GM12878 (cell line): ENCODE measurements at regions not wholly inside any gene's neighbourhood (a gene's known extent, or its start where the extent isn't known, plus 50 kb on each side); places are given as distances from the start of the nearest gene placed in this dataset.

Experiments
- ATAC-seq: fragments of 200-7000 bp; cut with Tn5 transposase; 3 replicates; pipeline ENCODE4 v1.9.1; 2020; ENCODE audit warnings: mild to moderate bottlenecking, moderate library complexity
- BruUV-seq: library from RNA; stranded (reverse); fragments of 400-500 nt; replicated peaks from 2 replicates; lab custom pipeline; 2021; lab: Mats Ljungman, UMichigan
- CTCF ChIA-PET: fragments of 300-600 bp; sonication (Branson Sonifier 250); formaldehyde crosslinking; extraction: SDS; loops from one replicate; lab custom pipeline; 2021; ENCODE audit warnings: inconsistent platforms; lab: Yijun Ruan, JAX
- POLR2A ChIA-PET: fragments of 350-600 bp; formaldehyde crosslinking; extraction: SDS; loops from one replicate; lab custom pipeline; 2021; ENCODE audit warnings: inconsistent platforms; lab: Charles Lee
- RAD21 ChIA-PET: fragments of 300-600 bp; sonication (Branson Sonifier 250); formaldehyde crosslinking; loops from one replicate; lab custom pipeline; 2023; ENCODE audit warnings: antibody characterized with exemption; ENCODE audit not compliant: unreplicated experiment; lab: Charles Lee
- SMC1A ChIA-PET: fragments of 300-600 bp; sonication (Branson Sonifier 250); formaldehyde crosslinking; loops from one replicate; lab custom pipeline; 2023; ENCODE audit not compliant: unreplicated experiment, uncharacterized antibody; lab: Charles Lee
- DNase-seq: peaks from one replicate; pipeline ENCODE4 v3.0.0-alpha.2; 2011; ENCODE audit warnings: low read depth, low spot score
- FAIRE-seq: peaks from 3 replicates; lab custom pipeline; 2011; peaks lifted over from hg19 to GRCh38; lab: Jason Lieb, UNC
- H2AFZ ChIP-seq: 2 replicates; pipeline ENCODE4 v1.6.0; 2011; ENCODE audit warnings: low read depth, low read length, control low read depth; ENCODE audit not compliant: control insufficient read depth
- H3K27ac ChIP-seq: 2 replicates; pipeline ENCODE4 v1.5.1; 2011; ENCODE audit warnings: control low read depth; ENCODE audit not compliant: control insufficient read depth, insufficient read depth
- H3K27me3 ChIP-seq, 2 experiments: replicated peaks in 1 of 2; 2 replicates each; pipeline versions ENCODE4 v1.6.0 to v1.6.1; 2011; ENCODE audit warnings: low read length in 1 of 2; ENCODE audit not compliant: control insufficient read depth in 2 of 2, insufficient read depth in 2 of 2
- H3K36me3 ChIP-seq, 2 experiments: 2 replicates each; pipeline ENCODE4 v1.5.1; 2011; ENCODE audit warnings: low read length in 1 of 2; ENCODE audit not compliant: control insufficient read depth in 2 of 2, insufficient read depth in 2 of 2
- H3K4me1 ChIP-seq: 2 replicates; pipeline ENCODE4 v1.6.1; 2011; ENCODE audit warnings: mild to moderate bottlenecking, low read length, moderate library complexity, mixed read lengths; ENCODE audit not compliant: control insufficient read depth, insufficient read depth
- H3K4me2 ChIP-seq: 2 replicates; pipeline ENCODE4 v1.6.0; 2011; ENCODE audit warnings: control low read depth; ENCODE audit not compliant: control insufficient read depth, insufficient read depth
- H3K4me3 ChIP-seq: fragments of 200-600 bp; sonication (generic); 2 replicates; pipeline ENCODE4 v1.5.1; 2016
- H3K79me2 ChIP-seq: 2 replicates; pipeline ENCODE4 v1.6.0; 2011; ENCODE audit warnings: low read length; ENCODE audit not compliant: control insufficient read depth, insufficient read depth
- H3K9ac ChIP-seq: 2 replicates; pipeline ENCODE4 v1.8.0; 2011; ENCODE audit warnings: low read length, control low read depth, mixed read lengths; ENCODE audit not compliant: control insufficient read depth, insufficient read depth
- H3K9me3 ChIP-seq: replicated peaks from 3 replicates; pipeline ENCODE4 v1.5.1; 2011; ENCODE audit warnings: mild to moderate bottlenecking, low read length; ENCODE audit not compliant: control insufficient read depth, insufficient read depth
- H4K20me1 ChIP-seq: 2 replicates; pipeline ENCODE4 v1.6.0; 2011; ENCODE audit not compliant: control insufficient read depth, insufficient read depth
- BCL3 ChIP-seq: IDR thresholded peaks from 2 replicates; pipeline ENCODE4 v1.6.1; 2011; ENCODE audit warnings: borderline replicate concordance, low read depth, mild to moderate bottlenecking, moderate library complexity, low read length; ENCODE audit not compliant: insufficient read depth, poor library complexity, severe bottlenecking
- CHD4 ChIP-seq: fragments of 200-600 bp; sonication (generic); IDR thresholded peaks from 2 replicates; pipeline ENCODE4 v1.6.1; 2016; ENCODE audit warnings: mild to moderate bottlenecking
- DPF2 ChIP-seq: fragments of 450-650 bp; IDR thresholded peaks from 2 replicates; pipeline ENCODE4 v1.6.1; 2017; ENCODE audit warnings: mild to moderate bottlenecking
- EED ChIP-seq: sonication (generic); IDR thresholded peaks from 2 replicates; pipeline ENCODE4 v1.6.1; 2016; ENCODE audit warnings: antibody characterized with exemption, low read depth
- KDM1A ChIP-seq: fragments of 200-600 bp; sonication (generic); IDR thresholded peaks from 2 replicates; pipeline ENCODE4 v1.6.1; 2016; ENCODE audit warnings: borderline replicate concordance
- NR2F1 ChIP-seq: fragments of 450-650 bp; conservative IDR thresholded peaks from 2 replicates; pipeline ENCODE4 v1.6.1; 2017; ENCODE audit warnings: mild to moderate bottlenecking
- SMARCA5 ChIP-seq: fragments of 450-650 bp; IDR thresholded peaks from 2 replicates; pipeline ENCODE4 v1.6.1; 2017; ENCODE audit warnings: mild to moderate bottlenecking
- ZNF207 ChIP-seq: fragments of 450-650 bp; IDR thresholded peaks from 2 replicates; pipeline ENCODE4 v1.6.1; 2014; ENCODE audit warnings: antibody characterized with exemption, mild to moderate bottlenecking, borderline replicate concordance
- ZNF384 ChIP-seq: IDR thresholded peaks from 2 replicates; pipeline ENCODE4 v1.6.1; 2012; ENCODE audit warnings: low read depth, mild to moderate bottlenecking, low read length, improper control_type of control experiment, borderline replicate concordance
- ZNF622 ChIP-seq: fragments of 450-650 bp; IDR thresholded peaks from 2 replicates; pipeline ENCODE4 v1.6.1; 2017; ENCODE audit warnings: mild to moderate bottlenecking, inconsistent platforms
- WGBS: methylation state at CpG from one replicate; pipeline ENCODE4 v1.1.6; 2016; ENCODE audit warnings: low lambda C conversion rate; ENCODE audit not compliant: insufficient replicate concordance, insufficient coverage; ENCODE audit errors: missing lambda C conversion rate; 5-methylcytosine and 5-hydroxymethylcytosine counted together
- in situ Hi-C: fragments of 300-500 bp; cut with MboI; formaldehyde crosslinking; loops from 9 replicates; pipeline ENCODE4 v1.14.3; 2018; ENCODE audit warnings: mixed read lengths
- intact Hi-C: fragments of 100-400 bp; cut with micrococcal nuclease; formaldehyde crosslinking; loops from one replicate; pipeline ENCODE4 v1.14.2; 2022; ENCODE audit not compliant: unreplicated experiment

- no peak for TF ChIP-seq CHD4
- no peak for TF ChIP-seq ZNF207
Measured at GRCh38 chr15:96858694-96859093, 528.2 kb downstream of the NR2F2 start (continued).

- no peaks in the 10 kb centered on the region for H3K27me3 ChIP-seq
- FAIRE-seq (no peak), ATAC-seq (no peak), DNase-seq (no peak)
- RAD21 ChIA-PET = no interaction called here
- H2AFZ ChIP-seq = no peak overlapping the region
- no peak overlapping the region for H3K9ac ChIP-seq
- no peaks in the 10 kb centered on the region for H3K9me3 ChIP-seq
- SMC1A ChIA-PET = interaction anchor here (0.9 to 1.4 kb wide), 2 partner anchors 10 to 65 kb away, joined by 3 read pairs; no protein-coding TSS in a partner anchor
- no peak overlapping the region for H3K27ac ChIP-seq
- CTCF ChIA-PET = interaction anchor here (1.1 kb wide), 1 partner anchor 16 kb away, joined by 3 read pairs; no protein-coding TSS in a partner anchor
- no peaks in the 10 kb centered on the region for H4K20me1 ChIP-seq
- H3K4me1 ChIP-seq = no peaks in the 10 kb centered on the region
- POLR2A ChIA-PET = no interaction called here
- no TSS peak for BruUV-seq
- TF ChIP-seq BCL3 (no peak), EED (no peak), ZNF384 (no peak), ZNF622 (no peak), DPF2 (no peak), KDM1A (no peak), SMARCA5 (no peak), NR2F1 (no peak)
- no peak overlapping the region for H3K4me2 ChIP-seq
- H3K4me3 ChIP-seq = no peak overlapping the region
- intact Hi-C loops = no loop called here
- 7% methylated on average over 4 of the region's 4 CpGs for WGBS
- in situ Hi-C loops = no loop called here
- H3K79me2 ChIP-seq = no peaks in the 10 kb centered on the region
- no peaks in the 10 kb centered on the region for H3K36me3 ChIP-seq
Measured at GRCh38 chr15:96860741-96861140, 530.2 kb downstream of the NR2F2 start.
